H1 (cell line): ENCODE measurements at regions not wholly inside any gene's neighbourhood (a gene's known extent, or its start where the extent isn't known, plus 50 kb on each side); places are given as distances from the start of the nearest gene placed in this dataset.

Experiments used
- EGR1 ChIP-seq: IDR thresholded peaks from 2 replicates; pipeline ENCODE4 v1.6.1; 2011; ENCODE audit warnings: low read depth, low read length, borderline replicate concordance
- EZH2 ChIP-seq: fragments of 200-600 bp; sonication (generic); IDR thresholded peaks from 2 replicates; pipeline ENCODE4 v1.7.1; 2012; ENCODE audit warnings: low read depth, mild to moderate bottlenecking, moderate library complexity, low read length, inconsistent platforms; ENCODE audit not compliant: severe bottlenecking
- FOSL1 ChIP-seq: IDR thresholded peaks from 2 replicates; pipeline ENCODE4 v1.6.1; 2011; ENCODE audit warnings: mild to moderate bottlenecking, low read depth, low read length, moderate library complexity; ENCODE audit not compliant: insufficient read depth
- GABPA ChIP-seq: IDR thresholded peaks from 2 replicates; pipeline ENCODE4 v1.6.1; 2011; ENCODE audit warnings: mild to moderate bottlenecking, low read length, moderate library complexity, borderline replicate concordance; ENCODE audit not compliant: insufficient read depth
- HDAC6 ChIP-seq: IDR thresholded peaks from one replicate; pipeline ENCODE4 v1.7.1; 2012; ENCODE audit warnings: low read depth, mild to moderate bottlenecking, inconsistent platforms, low read length, moderate library complexity
- POLR2AphosphoS5 ChIP-seq: IDR thresholded peaks from 2 replicates; pipeline ENCODE4 v1.6.1; 2011; ENCODE audit warnings: low read depth, low read length
- SIX5 ChIP-seq: IDR thresholded peaks from 2 replicates; pipeline ENCODE4 v1.6.1; 2011; ENCODE audit warnings: mild to moderate bottlenecking, low read depth, low read length
- TF ChIP-seq, protein P1 (sequence below), 3 experiments: IDR thresholded peaks; 1 replicate in 2 of 3; 2 replicates in 1 of 3; pipeline versions ENCODE4 v1.5.1 to v1.6.1; 2011; ENCODE audit warnings: low read length in 3 of 3, mild to moderate bottlenecking in 3 of 3, inconsistent platforms in 2 of 3, low read depth in 1 of 3, moderate library complexity in 1 of 3; ENCODE audit not compliant: insufficient read depth in 1 of 3; ENCODE audit errors: control extremely low read depth in 1 of 3
- TF ChIP-seq, protein P2 (sequence below): IDR thresholded peaks from 2 replicates; pipeline ENCODE4 v1.6.1; 2011; ENCODE audit warnings: low read depth, mild to moderate bottlenecking, low read length; ENCODE audit not compliant: insufficient read depth
- TF ChIP-seq, protein P3 (sequence below): IDR thresholded peaks from 2 replicates; pipeline ENCODE4 v1.6.1; 2011; ENCODE audit warnings: low read length, improper control_type of control experiment

DNA sequence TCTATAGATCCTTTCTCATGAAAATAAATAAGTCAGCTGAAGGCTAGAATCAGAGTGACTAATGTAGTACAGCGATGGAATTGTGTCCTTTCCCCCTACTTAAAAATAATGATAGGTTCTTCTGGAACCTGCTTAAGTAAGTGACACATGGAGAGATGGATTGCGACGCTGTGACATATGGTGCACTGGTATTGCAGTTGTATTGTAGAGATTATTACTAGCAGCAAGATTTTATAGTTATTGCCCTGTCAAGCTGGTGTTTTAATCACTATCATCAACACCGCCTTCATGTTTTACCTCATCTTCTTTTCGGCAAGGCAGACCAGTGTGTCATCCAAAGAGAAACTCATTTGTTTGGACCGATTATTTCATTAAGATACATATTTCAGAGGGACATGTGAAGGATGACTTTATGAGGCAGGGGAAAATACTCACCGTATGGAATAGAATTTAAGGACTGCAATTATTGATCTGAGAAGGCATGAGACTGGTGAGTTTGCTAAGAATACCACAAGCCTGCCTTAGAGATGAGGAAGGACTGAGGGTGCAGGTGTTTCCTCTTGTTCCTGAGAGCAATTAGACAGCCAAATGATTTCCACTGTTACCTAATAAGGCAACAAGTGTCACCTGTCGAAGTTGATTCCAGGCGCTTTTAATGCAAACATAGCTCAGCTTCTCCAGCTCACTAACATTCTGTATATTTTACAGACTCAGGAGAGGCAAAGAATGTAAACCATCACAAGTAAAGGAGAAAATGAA lies 1855.5 kb downstream of the MAT2B start:
- TF ChIP-seq, protein P1, sequence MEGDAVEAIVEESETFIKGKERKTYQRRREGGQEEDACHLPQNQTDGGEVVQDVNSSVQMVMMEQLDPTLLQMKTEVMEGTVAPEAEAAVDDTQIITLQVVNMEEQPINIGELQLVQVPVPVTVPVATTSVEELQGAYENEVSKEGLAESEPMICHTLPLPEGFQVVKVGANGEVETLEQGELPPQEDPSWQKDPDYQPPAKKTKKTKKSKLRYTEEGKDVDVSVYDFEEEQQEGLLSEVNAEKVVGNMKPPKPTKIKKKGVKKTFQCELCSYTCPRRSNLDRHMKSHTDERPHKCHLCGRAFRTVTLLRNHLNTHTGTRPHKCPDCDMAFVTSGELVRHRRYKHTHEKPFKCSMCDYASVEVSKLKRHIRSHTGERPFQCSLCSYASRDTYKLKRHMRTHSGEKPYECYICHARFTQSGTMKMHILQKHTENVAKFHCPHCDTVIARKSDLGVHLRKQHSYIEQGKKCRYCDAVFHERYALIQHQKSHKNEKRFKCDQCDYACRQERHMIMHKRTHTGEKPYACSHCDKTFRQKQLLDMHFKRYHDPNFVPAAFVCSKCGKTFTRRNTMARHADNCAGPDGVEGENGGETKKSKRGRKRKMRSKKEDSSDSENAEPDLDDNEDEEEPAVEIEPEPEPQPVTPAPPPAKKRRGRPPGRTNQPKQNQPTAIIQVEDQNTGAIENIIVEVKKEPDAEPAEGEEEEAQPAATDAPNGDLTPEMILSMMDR (IDR thresholded peaks at IDR 0.05; ENCODE audit: control extremely low read depth in 1 of 3, insufficient read depth in 1 of 3, low read depth in 1 of 3, low read length in 3 of 3) = no peak
- TF ChIP-seq EGR1 (no peak), SIX5 (no peak), EZH2 (no peak), GABPA (no peak), HDAC6 (no peak), FOSL1 (no peak), POLR2AphosphoS5 (no peak)
- TF ChIP-seq, protein P2, sequence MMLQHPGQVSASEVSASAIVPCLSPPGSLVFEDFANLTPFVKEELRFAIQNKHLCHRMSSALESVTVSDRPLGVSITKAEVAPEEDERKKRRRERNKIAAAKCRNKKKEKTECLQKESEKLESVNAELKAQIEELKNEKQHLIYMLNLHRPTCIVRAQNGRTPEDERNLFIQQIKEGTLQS = no peak
- TF ChIP-seq, protein P3, sequence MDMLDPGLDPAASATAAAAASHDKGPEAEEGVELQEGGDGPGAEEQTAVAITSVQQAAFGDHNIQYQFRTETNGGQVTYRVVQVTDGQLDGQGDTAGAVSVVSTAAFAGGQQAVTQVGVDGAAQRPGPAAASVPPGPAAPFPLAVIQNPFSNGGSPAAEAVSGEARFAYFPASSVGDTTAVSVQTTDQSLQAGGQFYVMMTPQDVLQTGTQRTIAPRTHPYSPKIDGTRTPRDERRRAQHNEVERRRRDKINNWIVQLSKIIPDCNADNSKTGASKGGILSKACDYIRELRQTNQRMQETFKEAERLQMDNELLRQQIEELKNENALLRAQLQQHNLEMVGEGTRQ = no peak
